IPS-18c (cell line): ENCODE measurements at regions not wholly inside any gene's neighbourhood (a gene's known extent, or its start where the extent isn't known, plus 50 kb on each side); places are given as distances from the start of the nearest gene placed in this dataset.

Experiments
- H3K4me3 ChIP-seq: 2 replicates; pipeline ENCODE4 v1.7.0; 2013; ENCODE audit warnings: low read depth, mild to moderate bottlenecking, low read length, moderate library complexity; ENCODE audit not compliant: insufficient read depth
- H3K9me3 ChIP-seq: one replicate; pipeline ENCODE4 v1.6.1; 2013; ENCODE audit warnings: mild to moderate bottlenecking, low read length, moderate library complexity; ENCODE audit not compliant: control insufficient read depth, insufficient read depth

DNA sequence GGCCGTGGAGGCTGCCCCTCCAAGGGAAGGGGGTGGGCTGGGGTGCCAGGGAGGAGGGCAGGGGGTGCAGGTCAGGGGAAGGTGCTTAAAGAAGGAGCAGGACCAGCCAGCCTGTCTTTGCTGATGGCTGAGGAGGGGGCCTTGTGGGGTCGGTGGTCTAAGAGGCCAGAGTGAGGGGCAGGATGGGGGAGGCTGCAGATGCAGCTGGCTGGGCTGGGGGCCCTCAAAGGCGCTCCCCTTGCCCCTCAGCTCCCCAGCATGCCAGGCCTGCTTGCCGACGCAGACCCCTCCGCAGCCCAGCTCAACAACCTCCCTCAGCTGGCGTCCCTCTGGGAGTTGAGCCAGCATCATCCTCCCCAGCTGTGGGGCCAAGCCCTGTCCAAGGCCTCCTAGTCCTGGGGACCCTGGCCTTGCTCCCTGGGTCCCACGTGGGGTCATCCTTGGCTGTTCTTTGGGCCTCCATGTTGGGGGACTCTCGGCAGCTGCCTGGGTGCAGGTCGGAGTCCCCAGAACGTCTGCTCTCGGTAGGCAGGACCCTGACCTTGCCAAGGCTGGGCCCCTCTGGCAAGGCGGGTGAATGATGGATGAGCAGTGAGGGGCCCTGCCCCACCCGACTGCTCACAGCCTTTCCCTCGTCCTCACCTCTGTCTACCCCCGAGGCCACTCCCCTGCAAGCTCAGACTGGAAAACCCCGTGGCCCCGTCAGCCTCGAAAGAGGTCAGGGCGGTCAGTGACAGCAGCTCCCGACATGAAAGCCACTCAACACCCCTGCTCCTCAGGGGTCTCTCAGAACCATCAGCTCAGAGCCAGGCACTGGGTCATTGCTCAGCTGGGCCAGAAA, 119.4 kb downstream of the FAM53A start:
- H3K9me3 ChIP-seq: no peaks in the 10 kb centered on the region
- no peak overlapping the region for H3K4me3 ChIP-seq

DNA sequence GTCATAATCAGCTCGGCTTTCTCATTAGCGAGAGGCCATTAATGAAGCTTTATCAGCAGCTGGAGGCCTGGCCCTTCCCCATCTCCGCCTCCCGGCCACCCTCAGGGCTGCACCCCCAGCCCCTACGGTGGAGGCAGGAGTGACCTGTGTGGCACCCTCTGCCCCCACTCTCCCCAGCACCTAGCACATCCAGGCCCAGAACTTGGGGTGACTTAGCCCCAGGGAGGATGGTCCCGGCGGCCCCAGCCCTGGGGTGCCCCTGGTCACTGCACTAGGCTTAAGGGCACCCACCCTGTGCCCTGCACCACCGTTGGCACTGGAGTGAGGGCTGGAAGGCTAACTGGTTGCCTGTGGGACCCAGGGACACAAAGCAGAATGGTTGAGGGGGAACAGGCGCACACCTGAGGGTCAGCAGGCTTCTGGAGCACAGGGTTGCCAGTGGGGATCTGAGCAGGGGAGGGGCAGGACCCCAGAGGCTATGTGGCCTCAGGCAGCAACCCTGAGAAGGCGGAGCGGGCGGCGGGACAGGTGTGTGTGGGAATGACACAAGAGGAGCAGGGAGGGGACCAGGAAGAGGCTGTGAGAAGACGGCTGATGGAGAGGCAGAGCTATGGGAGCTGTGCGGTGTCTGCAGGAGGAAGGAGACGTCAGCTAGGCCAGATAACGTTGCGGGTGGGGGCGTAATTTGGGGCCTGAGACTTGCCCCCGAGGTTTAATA, 120.2 kb downstream of the FAM53A start:
- H3K4me3 ChIP-seq: no peak overlapping the region
- H3K9me3 ChIP-seq: no peaks in the 10 kb centered on the region

- Histone ChIP-seq H3K4me3 (no peak overlapping the region), H3K9me3 (no peaks in the 10 kb centered on the region)
Observed at GRCh38 chr4:1563241-1563640, 120.9 kb downstream of the FAM53A start.

- no peak overlapping the region for H3K4me3 ChIP-seq
- no peaks in the 10 kb centered on the region for H3K9me3 ChIP-seq
Observed at GRCh38 chr4:1562771-1563170, 121.3 kb downstream of the FAM53A start.

GRCh38 chr4:1562371-1562770, 121.7 kb downstream of the FAM53A start:
- no peaks in the 10 kb centered on the region for H3K9me3 ChIP-seq
- no peak overlapping the region for H3K4me3 ChIP-seq

DNA sequence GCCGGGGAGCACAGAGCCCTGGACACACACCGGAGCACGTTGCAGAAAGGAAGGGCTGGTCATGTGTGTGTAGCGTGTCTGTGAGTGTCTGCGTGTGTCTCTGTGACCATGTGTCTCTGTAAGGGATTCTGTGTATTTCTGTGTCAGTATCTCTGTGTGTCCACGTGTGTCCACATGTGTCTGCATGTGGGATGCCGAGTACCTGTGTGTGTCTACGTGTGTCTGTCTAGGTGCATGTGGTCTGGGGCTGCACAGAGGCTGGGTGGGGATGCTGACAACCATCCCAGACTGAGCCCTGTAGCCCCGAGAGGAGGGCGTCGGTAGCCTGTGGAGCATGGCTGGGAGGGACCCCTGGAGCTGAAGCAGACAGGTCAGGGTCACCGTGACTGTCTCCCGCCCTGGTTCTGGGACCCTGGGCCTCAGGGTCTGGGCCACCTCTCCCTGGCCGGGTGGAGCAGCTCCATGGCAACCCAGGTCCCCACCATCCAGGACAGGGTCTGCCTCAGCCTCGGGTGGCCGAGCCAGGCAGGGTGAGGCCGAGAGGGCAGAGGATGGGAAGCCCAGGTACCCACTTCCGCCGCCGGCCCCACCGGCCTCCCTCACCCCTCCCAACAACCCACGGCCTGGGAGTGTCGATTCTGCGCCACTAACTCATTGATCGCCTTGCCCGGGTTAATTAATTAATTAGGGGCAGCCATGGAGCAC, 122.7 kb downstream of the FAM53A start:
- Histone ChIP-seq H3K4me3 (no peak overlapping the region), H3K9me3 (no peaks in the 10 kb centered on the region)

DNA sequence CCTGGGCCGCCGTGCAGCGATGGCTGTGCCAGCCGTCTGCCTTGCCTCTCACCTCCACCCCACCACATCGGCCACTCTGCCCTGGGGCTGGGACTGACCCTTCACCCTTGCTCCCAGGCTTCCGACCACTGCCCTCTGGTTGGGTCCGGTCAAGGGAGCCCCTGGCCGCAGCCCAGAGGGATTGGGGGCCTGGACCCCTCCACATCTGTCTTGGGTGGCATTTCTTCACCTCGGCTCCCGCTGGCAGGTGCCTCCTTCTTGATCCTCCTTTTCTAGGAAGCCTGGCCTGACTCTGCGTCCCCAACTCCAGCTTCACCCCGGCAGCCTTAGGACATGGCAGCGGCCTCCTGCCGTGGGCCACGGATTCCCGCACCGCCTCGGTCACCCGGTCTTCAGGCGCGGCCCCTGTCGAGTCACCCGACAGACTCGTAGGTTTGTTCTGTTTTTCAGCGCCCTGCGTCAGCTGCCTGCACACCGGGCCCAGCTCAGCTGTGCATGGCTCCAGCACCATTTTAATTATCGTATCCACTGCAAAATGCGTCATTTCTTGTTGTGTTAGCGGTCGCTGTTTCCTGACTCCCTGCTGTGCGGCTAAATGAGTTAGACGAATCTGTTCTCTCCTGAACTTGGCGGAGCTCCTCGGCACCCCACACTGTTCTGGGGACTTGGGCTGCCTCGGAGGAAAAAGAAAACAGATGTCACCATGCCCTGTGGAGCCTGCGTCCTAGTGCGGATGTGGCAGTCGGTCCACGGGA, 124.0 kb downstream of the FAM53A start:
- no peak overlapping the region for H3K4me3 ChIP-seq

GRCh38 chr4:1558205-1558604, 125.9 kb downstream of the FAM53A start:
- Histone ChIP-seq H3K9me3 (peaks cover 2% of the 10 kb centered on the region), H3K4me3 (no peak overlapping the region)

More for the DNA sequence above, 124.0 kb downstream of the FAM53A start:
- no peaks in the 10 kb centered on the region for H3K9me3 ChIP-seq

DNA sequence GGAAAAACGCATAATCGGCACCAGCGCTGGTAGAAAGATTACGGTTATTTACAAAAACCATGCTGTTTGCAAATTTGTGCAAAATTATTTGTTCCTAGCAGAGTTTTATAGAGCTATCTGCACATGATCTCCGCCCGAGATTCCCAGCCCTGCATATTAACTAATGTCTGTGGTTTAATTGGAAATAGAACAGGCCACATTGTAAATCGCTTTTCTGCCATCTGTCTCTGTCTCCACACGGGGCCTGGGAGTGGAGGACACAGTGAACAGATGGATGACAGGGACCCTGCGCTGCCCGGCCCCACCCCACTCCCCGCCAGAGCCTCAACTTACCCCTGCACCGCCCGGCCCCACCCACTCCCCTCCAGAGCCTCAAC, 126.9 kb downstream of the FAM53A start:
- peaks cover 2% of the 10 kb centered on the region for H3K9me3 ChIP-seq
- no peak overlapping the region for H3K4me3 ChIP-seq

DNA sequence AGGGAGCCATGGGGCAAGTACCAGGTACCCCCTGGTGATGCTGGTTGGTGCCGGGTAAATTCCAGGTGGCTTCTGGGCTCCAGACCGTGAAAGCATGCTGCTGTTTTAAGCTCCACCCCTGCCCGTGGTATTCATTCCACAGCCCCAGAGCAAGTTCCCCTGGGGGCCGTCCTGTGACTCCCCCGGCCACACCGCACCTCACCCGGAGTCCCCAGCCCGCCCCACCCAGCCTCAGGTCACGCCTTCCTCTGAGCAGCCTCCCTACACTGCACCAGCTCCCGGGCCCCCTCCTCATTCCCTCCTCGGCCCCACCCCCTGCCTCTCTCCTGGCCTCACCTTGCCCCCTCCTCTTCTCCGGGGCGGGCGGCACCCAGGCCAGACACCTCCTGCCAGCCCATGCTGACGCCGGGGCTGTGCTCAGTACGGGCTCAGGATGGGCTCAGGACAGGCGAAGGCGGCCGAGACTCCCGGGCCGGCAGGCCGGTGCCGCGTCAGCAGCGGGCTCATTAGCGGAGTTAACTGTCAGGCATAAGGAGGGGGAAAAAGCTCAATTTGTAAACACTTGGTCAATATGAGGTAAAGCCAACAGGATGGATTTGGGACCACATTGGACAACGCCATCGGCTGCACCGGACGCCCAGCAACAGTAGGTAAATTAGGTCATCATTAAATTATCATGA, 127.4 kb downstream of the FAM53A start:
- no peak overlapping the region for H3K4me3 ChIP-seq
- H3K9me3 ChIP-seq: peaks cover 4% of the 10 kb centered on the region

- no peak overlapping the region for H3K4me3 ChIP-seq
- peaks cover 4% of the 10 kb centered on the region for H3K9me3 ChIP-seq
Observed at GRCh38 chr4:1554876-1555265, 129.2 kb downstream of the FAM53A start.

- Histone ChIP-seq H3K9me3 (peaks cover 4% of the 10 kb centered on the region), H3K4me3 (no peak overlapping the region)
Observed at GRCh38 chr4:1554246-1554875, 129.8 kb downstream of the FAM53A start.

- H3K4me3 ChIP-seq: no peak overlapping the region
- peaks cover 4% of the 10 kb centered on the region for H3K9me3 ChIP-seq
Observed at GRCh38 chr4:1553365-1553764, 130.7 kb downstream of the FAM53A start.

- Histone ChIP-seq H3K4me3 (no peak overlapping the region), H3K9me3 (peaks cover 4% of the 10 kb centered on the region)
Observed at GRCh38 chr4:1552451-1552850, 131.7 kb downstream of the FAM53A start.

DNA sequence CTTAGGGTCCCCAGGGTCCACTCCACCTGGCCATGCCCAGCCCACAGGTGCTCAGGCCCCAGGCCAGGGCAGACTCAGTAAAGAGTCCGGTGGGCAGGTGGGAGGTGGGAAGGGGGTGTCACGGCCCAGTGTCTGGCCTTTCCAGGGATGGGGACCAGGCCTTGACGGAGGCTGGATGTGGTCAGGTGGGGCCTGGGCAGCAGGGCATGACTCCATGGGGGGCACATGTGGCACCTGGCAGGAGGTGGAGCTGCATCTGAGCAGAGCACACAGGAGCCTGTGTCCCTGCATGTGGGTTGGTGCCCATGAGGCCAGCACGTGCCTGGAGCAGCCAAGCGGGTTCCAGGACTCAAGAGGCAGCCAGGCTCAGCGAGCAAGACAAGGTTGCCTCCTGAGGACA, 132.9 kb downstream of the FAM53A start:
- Histone ChIP-seq H3K9me3 (peaks cover 4% of the 10 kb centered on the region), H3K4me3 (no peak overlapping the region)
